G401.6 (cell line): ENCODE measurements at regions not wholly inside any gene's neighbourhood (a gene's known extent, or its start where the extent isn't known, plus 50 kb on each side); places are given as distances from the start of the nearest gene placed in this dataset.
A peak's percentile ranks its signal among the peaks of the same experiment; 100 is the strongest.
"Not testable (repeated sequence)": the region's sequence is repeated elsewhere in the genome, so short reads cannot be mapped to it uniquely, and the experiment has no call there.

ENCODE experiments used
- FAIRE-seq: peaks from 2 replicates; lab custom pipeline; 2012; peaks lifted over from hg19 to GRCh38; lab: Jason Lieb, UNC

DNA sequence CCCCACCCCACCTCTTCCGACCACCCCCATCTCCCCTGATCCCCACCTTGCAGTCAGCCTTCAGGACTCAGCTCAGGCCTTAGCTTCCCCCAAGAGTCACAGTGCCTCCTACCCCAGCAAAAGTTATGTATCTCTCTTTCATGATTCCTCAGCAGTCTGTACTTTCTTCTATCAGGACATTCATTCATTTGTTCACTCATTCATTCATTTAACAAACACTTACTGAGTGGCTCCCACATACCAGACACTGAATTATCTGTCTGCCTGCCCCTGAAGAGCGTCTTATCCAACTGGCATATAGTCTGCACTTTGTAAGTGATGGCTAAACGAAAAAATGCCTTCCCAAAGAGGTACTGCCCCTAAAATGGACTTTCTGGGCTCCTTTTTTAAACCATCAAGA lies 114.4 kb upstream of the SLC35F3 start:
- FAIRE-seq: no peak

DNA sequence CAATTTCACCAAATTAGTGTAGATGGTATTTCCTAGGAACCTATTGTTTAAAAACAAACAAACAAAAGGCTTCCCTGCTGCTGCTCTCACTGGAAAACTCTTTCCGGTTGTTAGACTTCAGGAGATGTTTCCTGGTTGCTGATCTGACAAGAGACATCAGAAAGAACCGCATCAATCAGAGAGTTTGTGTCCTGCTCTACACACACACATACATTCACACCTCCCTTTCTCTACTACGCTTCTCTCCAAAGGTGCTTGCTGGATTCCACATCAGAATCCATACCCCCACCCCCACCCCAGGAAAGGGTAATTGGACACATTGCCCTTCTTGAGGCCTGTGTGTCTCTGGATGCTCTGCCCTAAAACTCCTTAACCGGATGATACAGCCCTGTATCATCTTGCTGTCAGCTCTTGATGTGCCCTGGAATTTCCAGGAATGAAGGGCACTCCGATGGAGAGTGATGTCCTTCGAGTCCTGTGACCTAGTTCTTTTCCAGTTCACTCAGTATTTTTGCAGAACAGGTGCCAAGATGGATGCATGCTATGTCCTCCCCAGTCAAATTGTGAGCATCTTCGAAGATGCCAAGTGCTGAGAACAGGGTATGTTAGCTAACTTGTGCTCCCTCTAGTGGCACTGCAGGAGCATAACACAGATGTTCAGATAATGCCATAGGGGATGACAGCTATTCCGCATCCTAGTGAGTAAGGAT lies 113.7 kb upstream of the SLC35F3 start:
- FAIRE-seq: no peak

DNA sequence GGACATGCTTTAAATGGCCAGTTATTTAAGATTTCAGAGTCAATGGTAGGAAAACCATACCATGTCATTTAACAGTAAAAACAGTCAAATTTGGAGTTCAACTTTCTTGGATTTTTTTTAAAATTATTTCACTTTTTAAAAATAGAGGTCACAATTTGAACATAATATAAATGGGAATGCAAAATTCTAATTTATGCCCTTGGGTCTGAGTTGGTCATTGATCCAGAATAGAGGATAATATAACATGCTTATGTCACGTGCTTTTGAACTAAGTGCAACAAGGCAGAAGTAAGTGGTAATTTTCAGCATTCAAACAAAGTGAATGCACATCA lies 113.1 kb upstream of the SLC35F3 start:
- FAIRE-seq: no peak

DNA sequence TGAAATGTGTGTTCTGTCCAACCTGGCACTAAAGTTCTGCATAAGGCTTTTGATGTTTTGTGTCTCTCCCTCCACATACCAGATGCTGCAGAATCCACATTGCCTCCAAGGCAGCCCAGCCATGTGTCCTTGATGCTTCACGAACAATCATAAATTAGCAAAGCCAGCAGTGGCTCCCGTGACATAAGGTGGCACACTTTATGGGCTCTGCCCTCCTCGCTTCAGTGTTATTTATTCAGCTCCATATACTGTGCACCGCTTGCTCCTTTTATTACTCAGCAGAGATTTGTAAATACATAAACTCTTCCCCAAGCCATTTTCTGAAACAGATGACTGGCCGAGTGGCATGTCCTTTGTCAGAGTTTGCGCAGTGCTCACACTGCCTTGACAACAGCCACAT lies 112.8 kb upstream of the SLC35F3 start:
- FAIRE-seq: no peak

DNA sequence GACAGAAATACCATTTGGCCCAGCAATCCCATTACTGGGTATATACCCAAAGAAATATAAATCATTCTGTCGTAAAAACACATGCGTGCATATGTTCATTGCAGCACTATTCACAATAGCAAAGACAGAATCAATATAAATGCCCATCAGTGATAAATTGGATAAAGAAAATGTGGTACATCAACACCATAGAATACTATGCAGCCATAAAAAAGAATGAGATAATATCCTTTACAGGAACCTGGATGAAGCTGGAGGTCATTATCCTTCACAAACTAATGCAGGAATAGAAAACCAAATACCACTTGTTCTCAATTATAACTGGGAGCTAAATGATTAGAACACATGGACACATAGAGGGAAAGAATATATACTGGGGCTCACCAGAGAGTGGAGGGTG lies 109.6 kb upstream of the SLC35F3 start:
- FAIRE-seq: no peak

DNA sequence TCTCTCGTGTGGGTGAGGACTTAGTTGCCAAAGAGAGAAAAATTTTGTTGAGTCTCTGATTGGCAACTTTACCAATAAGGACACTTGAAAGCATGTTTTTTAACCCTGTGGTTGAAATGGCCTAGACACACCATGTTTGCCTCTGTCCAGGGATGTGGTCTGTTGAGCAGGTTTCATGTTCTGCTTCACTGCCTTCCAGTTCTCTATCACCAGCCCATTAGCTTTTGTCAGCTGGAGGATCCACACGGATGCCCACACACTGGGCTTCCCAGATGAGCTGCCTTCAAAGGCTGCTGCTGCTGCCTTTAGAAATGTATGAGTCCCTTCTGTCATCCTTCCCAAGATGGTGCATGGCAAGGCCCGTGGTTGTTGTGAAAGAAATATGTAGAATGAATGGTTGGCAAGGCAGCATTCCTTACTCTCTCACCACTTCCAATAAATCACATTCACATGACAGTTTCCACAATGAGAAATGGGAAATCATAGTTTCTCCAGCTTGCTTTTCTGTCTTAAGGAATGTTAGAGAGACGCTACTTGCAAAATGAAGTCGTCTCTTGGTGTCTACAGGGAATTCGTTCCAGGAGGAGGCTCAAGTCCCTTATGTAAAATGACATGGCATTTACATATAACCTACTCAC lies 108.2 kb upstream of the SLC35F3 start:
- FAIRE-seq: no peak

DNA sequence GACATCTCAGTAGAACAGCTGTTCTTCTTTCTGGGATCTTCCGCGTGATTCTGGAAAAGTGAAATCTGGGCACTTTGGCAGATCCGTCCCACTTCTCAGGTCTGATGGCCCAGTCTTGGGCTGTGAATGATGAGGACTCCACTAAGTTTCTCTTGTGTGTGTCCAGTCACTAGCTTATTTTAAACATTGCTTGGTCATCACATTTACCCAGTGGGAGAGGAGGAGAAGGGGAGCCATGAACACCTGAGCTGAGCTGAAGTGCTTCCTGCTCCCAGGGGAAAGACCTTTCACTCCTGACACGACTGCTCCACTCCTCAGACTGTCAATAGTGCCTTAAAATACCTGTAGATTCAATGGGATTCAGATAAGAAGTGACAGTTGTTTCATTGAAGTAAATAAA lies 101.9 kb upstream of the SLC35F3 start:
- no peak for FAIRE-seq

DNA sequence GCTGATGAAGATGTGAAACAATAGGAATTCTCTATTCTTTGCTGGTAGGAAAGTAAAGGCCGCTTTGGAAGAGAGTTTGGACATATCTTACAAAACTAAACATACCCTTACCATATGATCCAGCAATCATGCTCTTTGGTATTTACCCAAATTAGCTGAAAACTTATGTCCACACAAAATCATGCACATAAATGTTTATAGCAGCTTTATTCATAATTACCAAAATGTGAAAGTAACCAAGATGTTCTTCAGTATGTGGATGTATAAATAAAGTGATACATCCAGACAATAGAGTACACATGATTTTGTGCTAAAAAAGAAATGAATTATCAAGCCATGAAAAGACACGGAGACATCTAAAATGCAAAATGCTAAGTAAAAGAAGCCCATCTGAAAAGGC lies 98.7 kb upstream of the SLC35F3 start:
- FAIRE-seq: no peak

DNA sequence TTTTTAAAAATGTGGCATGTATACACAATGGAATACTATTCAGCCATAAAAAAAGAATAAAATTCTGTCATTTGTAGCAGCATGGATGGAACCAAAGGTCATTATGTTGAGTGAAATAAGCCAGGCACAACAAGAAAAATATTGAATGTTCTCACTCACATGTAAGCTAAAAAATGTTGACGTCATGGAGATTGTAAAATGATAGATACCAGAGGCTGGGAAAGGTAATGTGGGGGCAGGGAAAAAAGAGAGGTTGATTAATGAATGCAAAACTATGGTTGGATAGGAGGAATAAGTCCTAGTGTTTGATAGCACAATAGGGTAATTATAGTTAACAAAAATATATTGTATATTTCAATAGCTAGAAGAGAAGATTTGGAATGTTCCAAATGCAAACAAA lies 89.1 kb upstream of the SLC35F3 start:
- no peak for FAIRE-seq

DNA sequence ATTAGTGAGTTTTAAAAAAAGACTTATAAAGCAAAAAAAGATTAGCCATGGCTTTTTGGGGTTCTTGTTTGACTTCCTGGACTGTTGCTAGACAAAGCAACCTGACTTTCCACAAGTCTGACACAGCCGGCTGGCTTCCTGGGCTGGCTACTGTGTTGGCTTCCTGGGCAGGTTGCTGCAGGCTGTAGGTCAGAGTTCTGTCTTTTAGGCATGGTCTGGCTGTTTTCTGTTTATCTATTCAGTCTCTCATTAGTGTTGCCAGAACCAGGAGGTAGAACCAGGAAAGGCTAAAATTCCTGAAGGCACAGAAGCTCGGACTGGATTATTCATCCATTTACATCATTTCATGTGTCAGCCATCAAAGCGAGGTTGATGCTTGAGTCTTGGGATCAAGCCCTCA lies 88.6 kb upstream of the SLC35F3 start:
- FAIRE-seq: no peak

DNA sequence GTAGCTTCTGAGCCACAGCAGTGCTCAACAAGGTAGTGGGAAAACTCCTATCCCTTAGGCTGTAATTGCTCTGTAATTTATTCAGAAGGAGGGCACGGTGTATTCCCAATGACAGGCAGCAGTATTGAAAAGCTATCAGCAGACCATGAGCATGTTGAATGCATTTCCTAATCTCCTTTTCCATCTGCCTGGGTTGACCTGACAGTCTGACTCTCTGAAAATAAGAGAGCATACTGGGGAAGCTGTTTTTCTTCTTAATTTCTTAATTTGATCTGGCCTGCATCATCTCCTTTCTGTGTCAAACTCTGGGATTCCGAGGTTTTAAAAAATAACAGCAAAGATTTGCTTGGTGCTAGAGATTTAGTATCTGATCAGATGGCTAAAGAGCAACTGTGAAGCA lies 88.1 kb upstream of the SLC35F3 start:
- no peak for FAIRE-seq

DNA sequence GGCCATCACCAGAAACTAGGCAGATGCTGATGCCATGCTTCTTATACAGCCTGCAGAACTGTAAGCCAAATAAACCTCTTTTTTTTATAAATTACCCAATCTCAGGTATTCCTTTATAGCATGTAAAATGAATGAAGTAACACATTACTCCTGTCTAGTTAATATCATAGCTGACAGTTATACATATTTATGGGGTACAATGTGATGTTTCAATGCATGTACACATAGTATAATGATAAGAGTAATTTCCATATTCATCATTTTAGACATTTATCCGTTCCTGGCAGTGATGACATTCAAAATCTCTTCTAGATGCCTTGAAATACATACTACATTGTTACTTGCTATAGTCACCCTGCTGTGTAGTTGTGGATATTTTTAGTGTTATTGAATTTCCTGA lies 85.4 kb upstream of the SLC35F3 start:
- no peak for FAIRE-seq

DNA sequence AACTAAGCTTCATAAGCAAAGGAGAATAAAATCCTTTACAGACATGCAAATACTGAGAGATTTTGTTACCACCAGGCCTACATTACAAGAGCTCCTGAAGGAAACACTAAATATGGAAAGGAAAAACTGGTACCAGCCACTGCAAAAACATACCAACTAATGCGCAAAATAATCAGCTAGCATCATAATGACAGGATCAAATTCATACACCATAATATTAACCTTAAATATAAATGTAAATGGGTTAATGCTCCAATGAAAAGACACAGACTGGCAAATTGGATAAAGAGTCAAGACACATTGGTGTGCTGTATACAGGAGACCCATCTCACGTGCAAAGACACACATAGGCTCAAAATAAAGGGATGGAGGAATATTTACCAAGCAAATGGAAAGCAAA lies 80.3 kb upstream of the SLC35F3 start:
- FAIRE-seq: not testable (repeated sequence)

DNA sequence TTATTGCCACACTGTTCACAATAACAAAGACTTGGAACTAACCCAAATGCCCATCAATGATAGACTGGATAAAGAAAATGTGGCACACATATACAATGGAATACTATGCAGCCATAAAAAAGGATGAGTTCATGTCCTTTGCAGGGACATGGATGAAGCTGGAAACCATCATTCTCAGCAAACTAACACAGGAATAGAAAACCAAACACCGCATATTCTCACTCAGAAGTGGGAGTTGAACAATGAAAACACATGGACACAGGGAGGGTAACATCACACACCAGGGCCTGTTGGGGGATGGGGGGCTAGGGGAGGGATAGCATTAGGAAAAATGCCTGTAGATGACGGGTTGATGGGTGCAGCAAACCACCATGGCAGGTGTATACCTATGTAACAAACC lies 76.5 kb upstream of the SLC35F3 start:
- not testable (repeated sequence) for FAIRE-seq

DNA sequence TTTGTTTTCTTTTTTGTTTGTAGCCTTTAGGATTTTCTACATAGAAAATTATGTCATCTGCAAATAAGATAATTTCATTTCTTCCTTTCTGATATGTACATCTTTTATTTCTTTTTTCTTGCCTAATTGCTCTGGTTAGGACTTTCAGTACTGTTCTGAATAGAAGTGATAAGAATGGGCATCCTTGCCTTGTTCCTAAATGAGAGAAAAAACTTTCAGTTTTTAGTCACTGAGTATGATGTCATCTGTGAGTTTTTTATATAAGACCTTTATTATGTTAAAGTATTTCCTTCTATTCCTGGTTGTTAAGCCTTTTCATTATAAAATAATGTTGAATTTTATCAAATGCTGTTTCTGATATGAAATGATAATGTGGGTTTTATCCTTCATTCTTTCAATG lies 76.0 kb upstream of the SLC35F3 start:
- FAIRE-seq: no peak

DNA sequence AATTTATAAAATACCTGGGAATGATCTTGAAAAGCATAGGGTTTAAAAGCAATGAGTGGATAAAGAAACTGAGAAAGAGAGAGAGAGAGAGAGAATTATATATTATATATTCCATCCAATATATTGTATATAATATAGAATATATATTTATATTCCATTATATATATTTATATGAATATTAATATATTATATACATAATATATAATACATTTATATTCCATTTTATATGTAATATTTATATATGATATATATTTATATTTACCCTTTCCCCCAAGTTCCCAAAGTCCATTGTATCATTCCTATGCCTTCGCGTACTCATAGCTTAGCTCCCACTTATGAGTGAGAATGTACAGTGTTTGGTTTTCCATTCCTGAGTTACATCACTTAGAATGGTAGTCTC lies 69.9 kb upstream of the SLC35F3 start:
- FAIRE-seq: peak; percentile 82

DNA sequence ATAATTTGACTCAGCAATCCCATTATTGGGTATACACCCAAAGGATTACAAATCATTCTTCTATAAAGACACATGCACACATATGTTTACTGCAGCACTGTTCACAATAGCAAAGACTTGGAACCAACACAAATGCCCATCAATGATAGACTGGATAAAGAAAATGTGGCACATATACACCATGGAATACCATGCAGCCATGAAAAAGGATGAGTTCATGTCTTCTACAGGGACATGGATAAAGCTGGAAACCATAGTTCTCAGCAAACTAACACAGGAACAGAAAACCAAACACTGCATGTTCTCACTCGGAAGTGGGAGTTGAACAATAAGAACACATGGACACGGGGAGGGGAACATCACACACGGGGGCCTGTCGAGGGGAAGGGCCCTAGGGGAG lies 66.3 kb upstream of the SLC35F3 start:
- FAIRE-seq: not testable (repeated sequence)

DNA sequence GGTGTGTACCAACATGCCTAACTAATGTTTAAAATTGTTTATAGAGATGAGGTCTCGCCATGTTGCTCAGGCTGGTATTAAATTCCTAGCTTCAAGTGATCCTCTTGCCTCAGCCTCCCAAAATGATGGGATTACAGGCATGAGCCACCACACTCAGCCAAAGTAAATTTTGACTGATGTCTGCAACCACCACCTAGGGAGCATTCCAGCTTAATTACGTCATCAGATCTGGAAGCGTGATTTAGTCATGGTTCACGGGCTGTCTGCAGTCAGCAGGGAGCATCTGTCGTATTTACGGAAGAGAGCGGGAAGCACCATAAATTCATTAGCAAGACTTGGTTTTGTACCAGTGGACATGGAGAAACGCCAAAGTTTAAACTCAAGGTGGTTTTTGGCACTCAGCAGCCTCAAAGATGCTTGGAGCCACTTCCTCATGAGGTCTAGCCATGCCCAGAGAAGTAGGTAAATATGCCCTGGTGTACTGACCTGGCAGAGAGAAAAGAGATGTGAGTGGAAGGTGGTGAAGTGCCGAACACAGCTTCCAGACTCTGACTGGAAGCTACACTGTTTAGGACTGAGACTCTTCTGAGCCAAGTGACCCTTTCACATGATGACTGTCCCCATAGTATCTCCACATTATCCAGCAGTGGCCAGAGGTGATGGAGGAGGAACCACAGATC lies 60.8 kb upstream of the SLC35F3 start:
- no peak for FAIRE-seq

DNA sequence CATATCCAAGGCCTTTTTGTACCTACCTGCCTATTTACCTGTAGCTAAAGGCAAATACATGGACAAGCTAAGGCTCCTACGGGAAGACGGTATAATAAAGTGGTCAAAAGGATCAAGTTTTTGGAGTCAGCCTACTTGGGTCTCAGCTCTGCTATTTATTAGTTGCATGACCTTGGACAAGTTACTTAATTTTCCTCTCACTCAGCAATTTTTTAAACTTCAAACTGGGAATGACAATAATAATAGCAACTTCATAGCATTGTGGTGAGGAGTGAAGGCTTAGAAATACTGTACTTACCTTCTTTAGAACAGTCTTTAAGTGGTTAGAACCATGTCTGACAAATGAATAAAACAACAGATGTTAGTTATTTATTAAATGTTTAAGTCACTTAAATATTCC lies 60.2 kb upstream of the SLC35F3 start:
- no peak for FAIRE-seq

DNA sequence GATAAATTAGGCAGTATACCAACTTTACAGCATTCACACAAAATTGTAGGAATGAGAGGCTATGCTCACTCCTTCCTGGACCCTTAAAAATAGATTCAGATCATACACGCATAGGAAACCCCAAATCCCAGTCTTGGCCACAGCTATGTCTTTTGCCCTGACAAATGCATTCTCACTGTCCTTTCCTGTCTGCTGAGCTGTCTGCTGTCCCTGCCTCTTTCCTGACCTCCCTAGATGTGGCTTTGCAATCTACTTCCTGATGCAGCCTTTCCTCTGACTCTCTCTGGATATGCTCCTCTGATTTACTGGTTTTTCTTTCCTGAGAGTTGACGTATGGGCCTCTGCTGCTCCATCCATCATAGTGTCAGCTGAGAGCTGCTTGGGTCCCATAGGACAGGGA lies 59.8 kb upstream of the SLC35F3 start:
- FAIRE-seq: no peak
